ENCODE measurements at regions not wholly inside any gene's neighbourhood (a gene's known extent, or its start where the extent isn't known, plus 50 kb on each side); places are given as distances from the start of the nearest gene placed in this dataset.

DNA sequence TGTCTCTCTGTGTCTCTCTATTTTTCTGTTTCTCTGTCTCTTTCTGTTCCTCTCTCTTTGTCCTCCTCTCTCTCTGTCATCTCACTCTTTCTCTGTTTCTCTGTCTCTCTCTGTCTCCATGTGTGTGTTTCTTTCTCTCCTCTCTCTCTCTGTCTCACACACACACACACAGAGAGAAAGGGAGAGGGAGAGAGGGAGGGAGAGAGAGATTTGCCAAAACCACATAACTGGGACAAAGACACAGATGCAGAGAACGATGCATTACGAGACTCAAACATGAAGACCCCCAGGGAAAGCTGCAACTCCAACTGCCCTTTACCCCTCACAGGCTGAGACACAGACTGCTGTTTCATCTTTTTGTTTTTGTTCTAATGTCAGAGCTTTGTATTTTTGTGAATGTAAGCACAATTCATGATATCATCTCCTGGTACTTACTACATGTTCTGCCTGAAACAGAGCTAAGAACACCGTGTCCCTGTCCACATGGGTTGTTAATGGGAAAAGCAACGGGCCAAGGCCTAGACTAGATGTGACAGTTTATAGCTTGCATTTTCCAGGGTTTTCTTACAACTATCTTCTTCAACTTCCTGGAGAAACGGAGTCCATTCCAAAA, 177.1 kb upstream of the ARID1B start:
- TF ChIP-seq POLR2AphosphoS5 (IDR thresholded peaks at IDR 0.05; ENCODE audit: borderline replicate concordance, low read depth, low read length) (no peak), EZH2 (IDR thresholded peaks at IDR 0.05) (no peak), FOXP2 (optimal IDR thresholded peaks at IDR 0.05; ENCODE audit: control extremely low read depth, extremely low read length, insufficient read depth) (no peak)

Data from SK-N-MC (cell line).